GM23248 (cell line): ENCODE measurements at regions not wholly inside any gene's neighbourhood (a gene's known extent, or its start where the extent isn't known, plus 50 kb on each side); places are given as distances from the start of the nearest gene placed in this dataset.

Source experiments
- EZH2 ChIP-seq: fragments of 200-600 bp; sonication (generic); IDR thresholded peaks from 2 replicates; pipeline ENCODE4 v1.6.1; 2018; ENCODE audit warnings: antibody characterized with exemption, mild to moderate bottlenecking; ENCODE audit not compliant: insufficient read depth, poor library complexity, severe bottlenecking
- EZH2phosphoT487 ChIP-seq: fragments of 200-600 bp; sonication (generic); IDR thresholded peaks from 2 replicates; pipeline ENCODE4 v1.6.1; 2018; ENCODE audit warnings: antibody characterized with exemption, moderate library complexity, mild to moderate bottlenecking, low read depth; ENCODE audit not compliant: insufficient read depth

DNA sequence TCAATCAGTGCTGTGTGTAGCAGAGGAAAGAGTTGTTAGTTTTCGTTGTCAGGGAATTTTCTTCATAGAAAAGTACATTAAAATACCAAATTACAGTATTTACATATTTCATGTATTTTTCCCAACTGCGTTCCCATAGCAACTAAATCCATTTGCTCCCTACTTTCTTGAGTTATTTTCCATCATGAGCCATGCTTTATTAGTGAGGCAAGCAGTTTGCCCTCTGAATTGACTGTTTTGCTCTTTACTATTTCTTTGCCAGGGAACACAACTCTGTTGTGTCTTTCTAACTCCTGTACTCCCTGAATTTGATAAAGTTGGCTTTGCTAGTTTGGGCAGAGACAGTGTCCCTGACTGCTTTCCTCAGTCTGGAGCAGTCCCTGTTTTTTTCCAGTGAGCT lies 276.2 kb upstream of the SLC30A5 start:
- no peak for TF ChIP-seq EZH2phosphoT487
- TF ChIP-seq EZH2: no peak
